ENCODE measurements at regions not wholly inside any gene's neighbourhood (a gene's known extent, or its start where the extent isn't known, plus 50 kb on each side); places are given as distances from the start of the nearest gene placed in this dataset.
"Not testable (repeated sequence)": the region's sequence is repeated elsewhere in the genome, so short reads cannot be mapped to it uniquely, and the experiment has no call there.

- no peak for DNase-seq
Observed at GRCh38 chr1:201731592-201731991, 97.4 kb upstream of the IPO9 start.

- no peak for DNase-seq
Observed at GRCh38 chr1:201732351-201732750, 96.6 kb upstream of the IPO9 start.

- DNase-seq: not testable (repeated sequence)
Observed at GRCh38 chr1:201734221-201734620, 94.7 kb upstream of the IPO9 start.

DNA sequence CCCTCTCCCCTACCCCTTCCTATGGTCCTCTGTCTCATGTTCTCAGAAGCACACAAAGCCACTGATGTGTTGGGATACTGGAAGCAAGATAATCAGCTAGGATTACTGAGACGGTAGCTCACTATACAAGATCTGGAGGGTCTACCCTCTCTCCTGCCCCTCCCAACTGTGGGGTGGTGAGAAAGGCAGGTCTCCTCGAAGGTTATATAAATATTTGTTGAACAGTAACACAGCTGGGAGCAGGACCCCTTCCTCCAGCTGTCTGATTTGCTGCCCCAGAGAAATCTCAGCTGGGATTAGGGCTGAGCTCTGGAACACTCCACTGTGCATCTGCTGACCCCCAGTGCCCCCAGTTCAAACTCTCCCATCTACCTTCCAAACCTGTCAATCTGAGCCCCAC, 94.2 kb upstream of the IPO9 start:
- DNase-seq: no peak

DNA sequence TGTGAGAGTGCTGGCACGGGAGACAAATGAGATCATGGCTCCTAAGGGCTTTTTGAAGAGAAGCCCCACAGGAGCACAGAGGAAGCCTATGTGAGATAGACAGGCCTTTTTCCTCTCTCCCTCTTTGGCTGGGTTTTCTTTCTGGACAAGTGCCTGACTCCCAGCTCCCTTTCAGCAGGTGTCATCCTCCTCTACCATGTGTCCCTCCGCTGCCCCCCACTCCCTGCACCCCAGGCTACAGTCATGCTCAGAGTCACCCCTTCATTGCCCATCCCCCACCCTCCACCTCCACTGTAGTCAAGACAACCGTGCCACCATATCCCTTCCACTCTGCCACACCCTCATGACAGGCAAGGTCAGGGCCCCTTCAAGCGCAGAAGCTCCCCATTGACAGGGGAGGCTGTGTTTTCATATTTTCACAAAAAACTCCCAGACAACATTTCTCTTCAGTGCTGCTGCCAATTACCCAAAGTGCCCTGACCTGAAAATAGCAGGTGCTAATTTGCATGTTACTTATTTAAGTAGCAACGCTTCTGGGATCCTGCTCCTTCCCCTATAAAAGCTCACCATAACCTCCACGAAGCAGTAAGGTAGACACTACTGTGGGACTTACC, 92.1 kb upstream of the IPO9 start:
- DNase-seq: no peak

DNA sequence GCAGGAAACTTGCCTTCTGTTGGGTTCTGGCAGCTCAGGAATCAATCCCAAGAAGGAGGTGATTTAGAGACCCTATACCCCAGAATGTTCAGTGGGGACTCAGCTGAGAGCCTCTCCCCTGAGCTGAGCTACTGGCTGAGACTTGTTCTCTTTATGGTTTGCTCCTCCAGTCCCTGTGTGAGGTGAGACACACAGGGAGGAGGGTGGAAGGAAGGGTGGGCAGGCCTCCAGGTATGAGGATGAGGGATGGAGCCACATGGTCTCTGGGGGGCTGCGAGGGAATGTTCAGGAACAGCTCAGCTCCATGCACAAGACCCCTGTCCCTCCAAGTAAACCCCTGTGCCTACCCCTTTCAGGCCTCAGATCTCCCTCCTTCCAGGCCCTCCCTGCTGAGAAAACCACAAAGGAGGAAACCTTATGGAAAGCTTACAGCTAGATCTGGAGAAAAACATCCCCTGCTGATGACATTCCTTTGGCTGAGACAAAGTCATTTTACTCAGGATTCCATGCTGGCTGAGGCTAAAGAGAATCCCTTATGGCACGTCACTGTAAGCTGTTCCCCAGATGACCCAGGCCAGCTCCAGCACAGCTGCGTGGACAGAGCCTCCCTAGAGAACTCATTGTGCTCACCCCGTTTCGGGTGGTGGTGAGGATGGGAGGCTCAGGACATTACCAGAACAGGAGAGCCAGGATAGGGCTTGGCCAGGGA, 91.5 kb upstream of the IPO9 start:
- DNase-seq: no peak

- DNase-seq: no peak
Observed at GRCh38 chr1:201739080-201739479, 89.9 kb upstream of the IPO9 start.

DNA sequence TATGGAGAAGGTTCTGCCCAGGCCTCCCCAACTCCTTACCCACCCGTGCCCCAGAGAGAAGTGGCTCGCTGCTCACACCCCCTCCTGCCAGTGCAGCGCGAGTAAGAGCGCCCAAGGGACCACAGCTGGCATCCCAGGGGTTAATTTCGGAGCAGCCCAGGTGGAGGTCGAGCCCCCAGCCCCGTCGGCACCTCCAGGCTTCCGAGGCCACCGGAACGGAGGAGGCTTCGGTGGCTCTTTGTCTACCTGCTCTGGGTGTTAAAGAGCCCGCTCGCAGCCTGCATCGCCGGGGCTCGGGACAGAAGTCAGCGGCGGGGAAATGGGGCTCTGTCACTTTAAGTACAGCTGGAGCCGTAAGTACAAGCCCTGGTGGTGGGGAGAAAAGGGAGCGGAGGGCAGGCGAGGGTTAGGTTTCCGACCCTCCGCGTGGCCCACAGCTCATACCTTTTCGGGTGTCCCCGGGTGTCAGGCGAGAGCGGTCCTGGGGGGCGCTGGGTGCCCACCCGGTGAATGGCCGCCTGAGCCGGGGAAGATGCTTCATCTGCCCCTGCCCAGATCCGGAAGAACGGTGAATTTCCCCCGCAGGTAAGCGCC, 89.4 kb upstream of the IPO9 start:
- DNase-seq: no peak

DNA sequence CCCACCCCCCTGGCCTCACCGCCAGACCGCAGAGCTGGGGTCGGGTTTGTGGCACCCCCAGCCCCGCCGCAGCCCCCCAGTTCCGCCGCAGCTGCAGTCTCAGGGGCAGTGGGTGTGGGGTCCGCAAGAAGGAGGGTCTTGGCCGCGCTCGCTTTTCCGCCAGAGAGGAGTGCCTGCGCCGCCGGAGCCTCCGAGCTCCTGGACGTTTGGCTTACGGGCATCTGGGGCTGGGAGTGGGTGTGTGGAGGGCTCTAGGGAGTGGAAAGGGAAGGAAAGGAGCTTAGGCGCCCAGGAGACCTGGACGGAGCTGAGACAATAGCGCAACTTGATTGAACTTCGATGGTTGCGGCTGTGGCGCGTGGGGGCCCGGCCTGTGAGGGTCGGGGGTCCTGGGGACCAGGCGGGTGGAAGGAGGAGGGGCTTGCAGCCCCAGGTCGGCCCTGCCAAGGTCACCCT, 88.8 kb upstream of the IPO9 start:
- DNase-seq: no peak

DNA sequence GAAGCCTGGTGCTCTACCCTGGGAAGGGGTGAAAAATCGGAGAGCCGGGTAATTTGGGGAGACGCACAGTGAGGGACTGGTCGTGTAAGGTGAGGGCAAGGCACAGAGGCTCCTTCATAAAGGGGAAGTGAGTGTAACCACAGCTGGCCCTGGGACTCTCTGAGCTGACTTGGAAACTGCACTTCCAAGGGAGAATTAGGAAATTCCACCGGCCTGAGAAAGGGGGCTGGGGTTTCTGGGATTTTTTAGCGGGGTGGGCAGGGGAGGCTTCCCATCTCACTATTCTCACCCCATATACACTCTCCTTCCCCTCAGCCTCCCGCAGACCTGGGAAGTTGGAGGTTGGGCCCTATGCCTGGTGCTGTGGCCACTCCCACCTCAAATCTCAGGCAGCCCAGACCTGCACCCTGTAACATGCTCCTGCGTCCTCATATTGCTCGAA, 88.3 kb upstream of the IPO9 start:
- no peak for DNase-seq

DNA sequence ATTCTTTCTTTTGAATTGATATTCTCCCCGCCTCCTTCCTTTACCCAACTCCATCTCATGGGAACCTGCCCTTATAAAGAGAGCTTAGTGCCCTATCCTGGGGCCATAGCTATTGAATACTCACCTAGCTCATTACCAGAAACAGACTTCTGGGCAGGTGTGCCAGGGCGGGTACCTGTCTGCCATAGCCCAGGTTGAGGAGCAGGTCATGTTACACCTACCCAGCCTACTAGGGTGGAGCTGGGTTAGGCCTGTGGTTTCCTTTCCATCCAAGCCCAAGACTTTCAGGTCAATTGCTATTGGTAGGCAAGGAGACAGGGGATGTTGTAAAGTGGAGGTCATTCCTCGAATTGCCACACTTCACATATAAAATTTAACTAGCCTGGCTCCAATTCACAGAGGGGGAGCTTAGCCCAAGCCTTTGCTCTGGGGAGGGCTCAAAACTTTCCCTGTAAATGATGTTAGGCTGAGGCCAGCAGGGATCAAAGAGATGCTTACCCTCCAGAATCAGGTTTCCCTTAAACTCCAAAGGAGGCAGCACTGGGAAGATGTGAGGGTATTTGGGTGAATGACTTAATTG, 87.1 kb upstream of the IPO9 start:
- DNase-seq: no peak

- no peak for DNase-seq
Observed at GRCh38 chr1:201742476-201742875, 86.5 kb upstream of the IPO9 start.

DNA sequence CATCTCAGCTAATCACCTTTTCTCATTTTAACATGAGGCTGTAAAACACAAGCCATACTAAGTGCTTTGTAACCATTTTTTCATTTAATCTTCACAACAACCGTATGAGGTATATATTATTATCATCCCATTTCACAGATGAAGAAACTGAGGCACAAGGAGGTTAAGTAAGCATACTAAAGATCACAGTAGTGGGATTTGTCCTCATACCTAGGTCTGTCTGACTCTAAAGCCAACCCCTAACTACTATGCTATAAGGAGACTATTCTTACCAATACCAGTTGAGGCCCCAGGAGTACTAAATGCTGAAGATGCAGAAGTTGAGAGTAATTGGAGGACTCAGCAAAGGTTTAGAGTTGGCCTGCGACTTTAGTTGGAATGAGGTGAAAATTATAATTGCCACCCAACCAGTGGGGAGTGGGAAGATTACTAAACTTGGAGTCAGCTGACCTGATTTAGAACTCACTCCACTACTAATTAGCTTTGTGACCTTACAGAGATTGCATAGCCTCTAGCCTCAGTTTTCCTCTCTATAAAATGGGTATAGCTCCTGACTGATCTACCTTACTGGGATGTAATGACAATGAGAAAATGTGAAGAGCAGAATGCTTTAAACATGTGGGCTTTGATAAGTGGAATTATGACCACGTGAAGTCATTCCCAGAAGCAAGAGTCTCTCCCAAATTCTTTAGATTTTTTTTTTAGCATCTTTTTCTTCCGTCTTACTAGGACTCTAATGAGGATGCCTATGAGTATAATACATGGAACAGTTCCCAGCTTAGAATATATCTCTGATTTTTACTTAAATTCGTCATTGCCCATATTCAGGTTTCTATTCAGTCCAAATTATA, 85.8 kb upstream of the IPO9 start:
- no peak for DNase-seq

DNA sequence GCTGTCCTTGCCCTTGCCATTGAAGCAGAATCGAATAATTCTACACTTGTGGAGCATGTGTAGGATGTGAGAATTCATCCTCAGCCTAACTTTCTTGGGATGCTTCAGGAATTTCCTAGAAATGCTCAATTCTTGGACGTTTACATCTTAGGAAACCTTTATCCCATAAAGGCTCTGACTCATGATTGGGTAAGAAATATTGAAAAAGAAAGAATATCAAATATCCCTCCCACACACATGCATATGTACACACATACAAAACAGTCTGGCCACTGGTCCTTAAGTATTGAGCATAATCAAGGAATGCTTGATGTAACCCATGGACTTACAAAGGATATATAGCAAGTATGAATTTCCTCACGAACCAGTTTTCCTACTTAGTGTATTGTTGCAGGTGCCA, 83.9 kb upstream of the IPO9 start:
- DNase-seq: no peak

DNA sequence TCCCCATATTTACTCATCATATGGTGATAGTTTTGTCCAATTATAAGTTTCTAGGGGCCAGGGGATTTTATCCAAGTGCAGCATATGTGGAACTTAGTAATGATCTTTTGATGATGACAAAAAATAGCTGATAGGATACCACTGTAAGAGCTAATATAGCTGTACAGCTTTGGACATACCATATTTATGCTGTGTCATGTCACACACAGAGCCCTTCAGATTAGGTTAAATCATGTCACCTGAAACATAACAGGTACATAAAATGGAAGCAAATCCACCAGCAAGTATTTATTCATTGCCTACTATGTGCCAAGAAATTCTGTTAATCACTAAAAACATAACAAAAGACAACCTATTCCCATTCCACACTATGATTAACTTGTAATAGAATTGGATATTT, 82.8 kb upstream of the IPO9 start:
- DNase-seq: no peak

DNA sequence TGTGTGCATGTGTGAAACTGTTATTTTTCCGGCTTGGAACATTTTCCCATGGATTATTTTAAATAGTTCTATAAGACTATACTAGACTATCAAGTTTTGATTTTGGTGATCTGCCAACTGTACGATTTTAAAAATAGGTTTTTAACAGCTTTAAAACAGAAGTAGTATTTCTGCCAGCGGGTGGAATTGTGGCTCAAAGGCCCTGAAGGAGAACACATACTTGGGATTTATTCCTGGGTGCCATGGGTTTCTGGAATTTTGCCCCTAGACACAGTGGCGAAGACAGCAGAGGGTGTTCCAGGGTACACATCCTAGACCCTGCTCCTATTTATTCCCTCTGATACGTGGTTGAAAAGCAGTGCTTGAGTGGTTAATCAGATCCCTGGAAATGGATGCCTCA, 81.7 kb upstream of the IPO9 start:
- DNase-seq: no peak

DNA sequence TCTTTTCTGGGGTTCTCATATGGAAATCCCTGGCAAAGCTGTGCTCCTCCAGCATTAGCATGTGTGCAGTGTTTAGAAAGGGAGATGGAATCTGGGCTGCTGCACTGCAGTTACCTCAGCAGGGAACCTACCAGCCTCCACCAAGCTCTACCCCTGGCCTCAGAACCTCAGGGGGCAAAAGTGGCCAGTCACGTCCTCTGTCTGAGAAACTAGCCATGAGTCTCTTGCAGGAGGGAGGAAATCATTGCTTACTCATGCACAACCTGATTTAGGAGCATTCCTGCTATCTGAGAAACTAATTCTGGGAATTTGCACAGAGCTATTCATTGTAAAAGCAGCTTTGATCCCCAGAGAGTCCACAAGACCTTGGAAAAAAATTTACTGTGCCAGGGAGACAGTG, 80.6 kb upstream of the IPO9 start:
- no peak for DNase-seq

- no peak for DNase-seq
Observed at GRCh38 chr1:201749059-201749690, 79.8 kb upstream of the IPO9 start.

DNA sequence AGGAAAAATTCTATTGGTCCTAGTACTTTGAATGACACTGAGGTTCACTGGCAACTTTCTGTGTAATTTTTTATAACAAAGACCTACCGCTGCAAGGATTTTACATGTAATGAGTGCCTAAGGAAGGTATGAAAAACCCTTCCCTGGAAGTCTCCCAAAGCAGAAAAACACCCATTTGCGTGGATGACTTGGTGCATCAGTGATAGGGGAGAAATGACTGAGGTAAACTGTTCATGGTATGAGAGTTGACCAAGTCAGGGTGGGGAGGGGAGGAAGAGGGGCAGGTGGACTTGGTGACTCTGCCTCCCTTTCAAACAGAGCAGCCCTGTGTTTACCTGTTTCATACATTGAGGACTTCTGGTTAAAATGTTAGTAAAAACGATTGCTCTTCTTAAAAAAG, 78.8 kb upstream of the IPO9 start:
- no peak for DNase-seq

- no peak for DNase-seq
Observed at GRCh38 chr1:201750934-201751333, 78.0 kb upstream of the IPO9 start.

DNA sequence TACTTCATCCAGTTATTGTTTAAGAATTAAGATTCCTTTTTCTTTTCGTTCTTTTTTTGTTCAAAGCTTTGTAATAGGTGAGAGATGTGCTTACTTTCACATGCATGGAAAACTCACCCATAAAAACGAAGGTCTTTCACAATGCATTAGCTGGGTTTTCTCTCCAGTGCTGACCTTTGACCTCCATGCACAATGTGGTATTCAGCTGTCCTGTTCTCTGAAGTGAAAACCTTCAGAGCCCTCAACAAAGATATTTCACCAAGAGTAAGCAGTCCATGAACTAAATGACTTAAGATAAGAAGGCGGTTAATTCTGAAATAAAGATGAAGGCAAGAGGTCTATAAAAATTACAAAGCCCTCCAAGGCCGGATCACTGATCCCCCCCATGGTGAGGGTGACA, 77.1 kb upstream of the IPO9 start:
- no peak for DNase-seq

- DNase-seq: no peak
Observed at GRCh38 chr1:201752333-201752732, 76.6 kb upstream of the IPO9 start.

GRCh38 chr1:201753492-201753891, 75.5 kb upstream of the IPO9 start:
- no peak for DNase-seq
